ENCODE measurements at regions not wholly inside any gene's neighbourhood (a gene's known extent, or its start where the extent isn't known, plus 50 kb on each side); places are given as distances from the start of the nearest gene placed in this dataset.

GRCh38 chr2:18465979-18466378 lies 94.5 kb downstream of the RDH14 start:
- in situ Hi-C loops (cut with MboI): no loop called here
- 85 to 90% methylated on average over 3 of the region's 3 CpGs for WGBS, 2 experiments (ENCODE audit: low coverage in 1 of 2, low lambda C conversion rate in 2 of 2, missing lambda C conversion rate in 2 of 2)
- no peaks in the 10 kb centered on the region for H3K36me3 ChIP-seq (ENCODE audit: low read depth)

GRCh38 chr2:18464913-18465312 lies 95.5 kb downstream of the RDH14 start:
- no peak for TF ChIP-seq EZH2 (IDR thresholded peaks at IDR 0.05; ENCODE audit: insufficient read depth, poor library complexity, severe bottlenecking)
- no peak for TF ChIP-seq EZH2phosphoT487 (IDR thresholded peaks at IDR 0.05; ENCODE audit: insufficient read depth, low read depth)
- no peaks in the 10 kb centered on the region for H3K9me3 ChIP-seq (ENCODE audit: low read depth)
- H3K79me2 ChIP-seq (ENCODE audit: insufficient read depth): no peaks in the 10 kb centered on the region
- no peaks in the 10 kb centered on the region for H3K4me1 ChIP-seq (ENCODE audit: insufficient read depth)
- no peak overlapping the region for H3K4me2 ChIP-seq (ENCODE audit: unreplicated experiment)
- in situ Hi-C loops (cut with MboI): no loop called here
- H2AFZ ChIP-seq: no peak overlapping the region
- H3K36me3 ChIP-seq (ENCODE audit: low read depth): no peaks in the 10 kb centered on the region
- no peak overlapping the region for H3K9ac ChIP-seq
- H3K27ac ChIP-seq: no peak overlapping the region
- H3F3A ChIP-seq (ENCODE audit: insufficient read depth): no peaks in the 10 kb centered on the region
- no peak for DNase-seq
- H3K4me3 ChIP-seq: no peak overlapping the region
- no peaks in the 10 kb centered on the region for H3K9me2 ChIP-seq (ENCODE audit: insufficient read depth)
- H4K20me1 ChIP-seq (ENCODE audit: insufficient read depth): no peaks in the 10 kb centered on the region
- H3K27me3 ChIP-seq (replicated peaks; ENCODE audit: insufficient read depth): no peaks in the 10 kb centered on the region
- WGBS, 2 experiments (ENCODE audit: low coverage in 1 of 2, low lambda C conversion rate in 2 of 2, missing lambda C conversion rate in 2 of 2): 55 to 59% methylated on average over 2 of the region's 2 CpGs

More at GRCh38 chr2:18465979-18466378, 94.5 kb downstream of the RDH14 start:
- TF ChIP-seq EZH2phosphoT487 (IDR thresholded peaks at IDR 0.05; ENCODE audit: insufficient read depth, low read depth): no peak
- no peak for TF ChIP-seq EZH2 (IDR thresholded peaks at IDR 0.05; ENCODE audit: insufficient read depth, poor library complexity, severe bottlenecking)
- no peak overlapping the region for H2AFZ ChIP-seq
- no peaks in the 10 kb centered on the region for H3K79me2 ChIP-seq (ENCODE audit: insufficient read depth)
- H4K20me1 ChIP-seq (ENCODE audit: insufficient read depth): no peaks in the 10 kb centered on the region
- no peaks in the 10 kb centered on the region for H3F3A ChIP-seq (ENCODE audit: insufficient read depth)
- no peak overlapping the region for H3K27ac ChIP-seq
- no peak overlapping the region for H3K4me2 ChIP-seq (ENCODE audit: unreplicated experiment)
- no peaks in the 10 kb centered on the region for H3K9me3 ChIP-seq (ENCODE audit: low read depth)
- H3K9ac ChIP-seq: no peak overlapping the region
- DNase-seq: peak; percentile 26
- H3K4me1 ChIP-seq (ENCODE audit: insufficient read depth): no peaks in the 10 kb centered on the region
- no peaks in the 10 kb centered on the region for H3K27me3 ChIP-seq (replicated peaks; ENCODE audit: insufficient read depth)
- no peaks in the 10 kb centered on the region for H3K9me2 ChIP-seq (ENCODE audit: insufficient read depth)
- H3K4me3 ChIP-seq: no peak overlapping the region

- H2AFZ ChIP-seq: no peak overlapping the region
- H3K4me2 ChIP-seq (ENCODE audit: unreplicated experiment): peak overlapping the region; percentile 79
- H3K27ac ChIP-seq: peak overlapping the region; percentile 75
- in situ Hi-C loops (cut with MboI): no loop called here
- H3K4me1 ChIP-seq (ENCODE audit: insufficient read depth): peaks cover 24% of the 10 kb centered on the region
- 10 to 14% methylated on average over 2 of the region's 2 CpGs for WGBS, 2 experiments (ENCODE audit: low coverage in 1 of 2, low lambda C conversion rate in 2 of 2, missing lambda C conversion rate in 2 of 2)
- peak overlapping the region; percentile 52 for H3K4me3 ChIP-seq
- no peaks in the 10 kb centered on the region for H3K36me3 ChIP-seq (ENCODE audit: low read depth)
- peak; percentile 32 for DNase-seq
- no peaks in the 10 kb centered on the region for H3K27me3 ChIP-seq (replicated peaks; ENCODE audit: insufficient read depth)
- H3F3A ChIP-seq (ENCODE audit: insufficient read depth): peaks cover 33% of the 10 kb centered on the region
- H3K79me2 ChIP-seq (ENCODE audit: insufficient read depth): no peaks in the 10 kb centered on the region
- H3K9me2 ChIP-seq (ENCODE audit: insufficient read depth): no peaks in the 10 kb centered on the region
- H3K9me3 ChIP-seq (ENCODE audit: low read depth): no peaks in the 10 kb centered on the region
- no peak for TF ChIP-seq EZH2phosphoT487 (IDR thresholded peaks at IDR 0.05; ENCODE audit: insufficient read depth, low read depth)
- TF ChIP-seq EZH2 (IDR thresholded peaks at IDR 0.05; ENCODE audit: insufficient read depth, poor library complexity, severe bottlenecking): no peak
- no peak overlapping the region for H3K9ac ChIP-seq
- no peaks in the 10 kb centered on the region for H4K20me1 ChIP-seq (ENCODE audit: insufficient read depth)
Observed at GRCh38 chr2:18456026-18456425, 104.4 kb downstream of the RDH14 start.

GRCh38 chr2:18455236-18455862 lies 105.1 kb downstream of the RDH14 start:
- peak; percentile 81 for DNase-seq
- no peaks in the 10 kb centered on the region for H3K9me2 ChIP-seq (ENCODE audit: insufficient read depth)
- H2AFZ ChIP-seq: no peak overlapping the region
- no peaks in the 10 kb centered on the region for H4K20me1 ChIP-seq (ENCODE audit: insufficient read depth)
- H3K4me1 ChIP-seq (ENCODE audit: insufficient read depth): peaks cover 24% of the 10 kb centered on the region
- no peaks in the 10 kb centered on the region for H3K27me3 ChIP-seq (replicated peaks; ENCODE audit: insufficient read depth)
- in situ Hi-C loops (cut with MboI): no loop called here
- H3K9ac ChIP-seq: peak overlapping the region; percentile 34; the same call in 1 of the 2 replicates
- no peaks in the 10 kb centered on the region for H3K79me2 ChIP-seq (ENCODE audit: insufficient read depth)
- peak overlapping the region; percentile 79 for H3K4me2 ChIP-seq (ENCODE audit: unreplicated experiment)
- TF ChIP-seq EZH2 (IDR thresholded peaks at IDR 0.05; ENCODE audit: insufficient read depth, poor library complexity, severe bottlenecking) (no peak), EZH2phosphoT487 (IDR thresholded peaks at IDR 0.05; ENCODE audit: insufficient read depth, low read depth) (peak; percentile 96)
- H3K27ac ChIP-seq: peak overlapping the region; percentile 75
- peaks cover 33% of the 10 kb centered on the region for H3F3A ChIP-seq (ENCODE audit: insufficient read depth)
- H3K36me3 ChIP-seq (ENCODE audit: low read depth): no peaks in the 10 kb centered on the region
- peak overlapping the region; percentile 52 for H3K4me3 ChIP-seq
- H3K9me3 ChIP-seq (ENCODE audit: low read depth): no peaks in the 10 kb centered on the region
- 3 to 5% methylated on average over 5 of the region's 5 CpGs for WGBS, 2 experiments (ENCODE audit: low coverage in 1 of 2, low lambda C conversion rate in 2 of 2, missing lambda C conversion rate in 2 of 2)

All from GM23248 (cell line).